ENCODE measurements at regions not wholly inside any gene's neighbourhood (a gene's known extent, or its start where the extent isn't known, plus 50 kb on each side); places are given as distances from the start of the nearest gene placed in this dataset.

GRCh38 chr15:87357637-87358313 is 898.8 kb downstream of the NTRK3 start:
- CTCF ChIA-PET: no interaction called here
- TF ChIP-seq CBX3 (IDR thresholded peaks at IDR 0.05; ENCODE audit: low read depth) (no peak), FOSL1 (IDR thresholded peaks at IDR 0.05; ENCODE audit: low read depth) (no peak), TCF7L2 (IDR thresholded peaks at IDR 0.05; ENCODE audit: borderline replicate concordance, extremely low read depth, insufficient read depth, insufficient read length) (no peak)
- RAD21 ChIA-PET (ENCODE audit: low non-redundant PET in 1 of 2, low total read pairs in 2 of 2, uncharacterized antibody in 2 of 2, unreplicated experiment in 2 of 2): no interaction called here

GRCh38 chr15:87355946-87356345 is 900.6 kb downstream of the NTRK3 start:
- Histone ChIP-seq H2AFZ (ENCODE audit: low read depth, low read length, poor library complexity, severe bottlenecking) (no peak overlapping the region), H3K9me3 (ENCODE audit: control insufficient read depth in 1 of 2, insufficient read depth in 1 of 2, low read depth in 1 of 2, low read length in 2 of 2) (peaks cover 10 to 11% of the 10 kb centered on the region in 2 experiments; a peak in 2 of 4 replicates), H3K4me1 (ENCODE audit: control insufficient read depth in 1 of 2, insufficient read depth in 2 of 2, low read length in 2 of 2) (no peaks in the 10 kb centered on the region), H3K9ac (ENCODE audit: low read length) (no peak overlapping the region), H3K36me3 (ENCODE audit: control insufficient read depth in 1 of 2, insufficient read depth in 2 of 2, low read length in 2 of 2) (no peaks in the 10 kb centered on the region), H3K4me3 (replicated peaks in 1 of 2; ENCODE audit: low read depth in 1 of 2, low read length in 2 of 2) (no peak overlapping the region), H3K4me2 (ENCODE audit: low read length) (no peak overlapping the region), H3K79me2 (ENCODE audit: insufficient read depth, low read length) (no peaks in the 10 kb centered on the region), H3K9me2 (ENCODE audit: insufficient read depth) (no peaks in the 10 kb centered on the region), H3K27ac (ENCODE audit: low read depth, low read length) (no peak overlapping the region), H3K27me3 (ENCODE audit: insufficient read depth, low read length) (no peaks in the 10 kb centered on the region), H4K20me1 (ENCODE audit: insufficient read depth) (no peaks in the 10 kb centered on the region)
- RAD21 ChIA-PET (ENCODE audit: low non-redundant PET in 1 of 2, low total read pairs in 2 of 2, uncharacterized antibody in 2 of 2, unreplicated experiment in 2 of 2): no interaction called here
- CTCF ChIA-PET: no interaction called here
- intact Hi-C loops (cut with micrococcal nuclease): no loop called here
- POLR2A ChIA-PET: no interaction called here
- DNase-seq (ENCODE audit: low read depth, low spot score) (no peak), ATAC-seq (no peak)
- TF ChIP-seq EGR1 (IDR thresholded peaks at IDR 0.05; ENCODE audit: low read depth) (no peak), FOSL1 (IDR thresholded peaks at IDR 0.05; ENCODE audit: low read depth) (no peak), POLR2A (IDR thresholded peaks at IDR 0.05; ENCODE audit: borderline replicate concordance, extremely low read depth, insufficient read depth, insufficient read length) (no peak)
- BruUV-seq (replicated peaks): no TSS peak

More at GRCh38 chr15:87357637-87358313, 898.8 kb downstream of the NTRK3 start:
- no peak overlapping the region for H3K4me2 ChIP-seq (ENCODE audit: low read length)
- H2AFZ ChIP-seq (ENCODE audit: low read depth, low read length, poor library complexity, severe bottlenecking): no peak overlapping the region
- H3K4me3 ChIP-seq (replicated peaks in 1 of 2; ENCODE audit: low read depth in 1 of 2, low read length in 2 of 2): no peak overlapping the region
- POLR2A ChIA-PET: no interaction called here
- intact Hi-C loops (cut with micrococcal nuclease): no loop called here
- DNase-seq (ENCODE audit: low read depth, low spot score): no peak
- ATAC-seq: no peak
- no peak overlapping the region for H3K9ac ChIP-seq (ENCODE audit: low read length)
- H4K20me1 ChIP-seq (ENCODE audit: insufficient read depth): no peaks in the 10 kb centered on the region
- peaks cover 7 to 10% of the 10 kb centered on the region in 2 experiments; a peak in 2 of 4 replicates for H3K9me3 ChIP-seq (ENCODE audit: control insufficient read depth in 1 of 2, insufficient read depth in 1 of 2, low read depth in 1 of 2, low read length in 2 of 2)
- H3K36me3 ChIP-seq (ENCODE audit: control insufficient read depth in 1 of 2, insufficient read depth in 2 of 2, low read length in 2 of 2): no peaks in the 10 kb centered on the region
- no peaks in the 10 kb centered on the region for H3K27me3 ChIP-seq (ENCODE audit: insufficient read depth, low read length)
- BruUV-seq (replicated peaks): no TSS peak
- H3K4me1 ChIP-seq (ENCODE audit: control insufficient read depth in 1 of 2, insufficient read depth in 2 of 2, low read length in 2 of 2): no peaks in the 10 kb centered on the region
- no peak overlapping the region for H3K27ac ChIP-seq (ENCODE audit: low read depth, low read length)
- H3K9me2 ChIP-seq (ENCODE audit: insufficient read depth): no peaks in the 10 kb centered on the region
- H3K79me2 ChIP-seq (ENCODE audit: insufficient read depth, low read length): no peaks in the 10 kb centered on the region
